Activated CD8-positive, alpha-beta T cell treated with anti-CD3 and anti-CD28 coated beads, Interleukin-2, amount 10 ng/mL, durations not matched to agents 7 days and 5 days (primary cell): ENCODE measurements at regions not wholly inside any gene's neighbourhood (a gene's known extent, or its start where the extent isn't known, plus 50 kb on each side); places are given as distances from the start of the nearest gene placed in this dataset.

ENCODE experiments used
- ATAC-seq: fragments of 150-1000 bp; cut with Tn5 transposase; one replicate; pipeline ENCODE4 v1.10.0; 2021; ENCODE audit warnings: moderate library complexity
- CTCF ChIA-PET: fragments of 350-600 bp; sonication (Branson Sonifier 250); formaldehyde crosslinking; loops from one replicate; lab custom pipeline; 2021; ENCODE audit warnings: antibody characterized with exemption; lab: Charles Lee
- POLR2A ChIA-PET: fragments of 350-600 bp; sonication (Branson Sonifier 250); formaldehyde crosslinking; loops from one replicate; lab custom pipeline; 2021; ENCODE audit warnings: antibody characterized with exemption; lab: Charles Lee
- DNase-seq: peaks from one replicate; pipeline ENCODE4 v3.0.0-alpha.2; 2020
- H3K27ac Mint-ChIP-seq: one replicate; pipeline ENCODE4 v1.8.0; 2021; ENCODE audit warnings: mild to moderate bottlenecking, mixed read lengths
- H3K27me3 Mint-ChIP-seq: one replicate; pipeline ENCODE4 v1.8.0; 2021; ENCODE audit warnings: low read depth, mixed read lengths
- H3K36me3 Mint-ChIP-seq: one replicate; pipeline ENCODE4 v1.8.0; 2021; ENCODE audit warnings: low read depth, mixed read lengths
- H3K4me1 Mint-ChIP-seq: one replicate; pipeline ENCODE4 v1.8.0; 2021; ENCODE audit warnings: low read depth, mixed read lengths
- H3K4me3 Mint-ChIP-seq: one replicate; pipeline ENCODE4 v1.8.0; 2021; ENCODE audit warnings: mild to moderate bottlenecking, mixed read lengths
- H3K9me3 Mint-ChIP-seq: one replicate; pipeline ENCODE4 v1.8.0; 2022; ENCODE audit warnings: mixed read lengths; ENCODE audit not compliant: insufficient read depth

GRCh38 chr4:125714049-125714448, 399.3 kb downstream of the FAT4 start:
- Mint-ChIP-seq H3K27me3 (no peaks in the 10 kb centered on the region), H3K9me3 (no peaks in the 10 kb centered on the region), H3K4me1 (no peaks in the 10 kb centered on the region), H3K4me3 (no peak overlapping the region), H3K36me3 (no peaks in the 10 kb centered on the region), H3K27ac (no peak overlapping the region)
- DNase-seq (no peak), ATAC-seq (no peak)
- CTCF ChIA-PET = no interaction called here
- POLR2A ChIA-PET = no interaction called here

- Mint-ChIP-seq H3K27ac (no peak overlapping the region), H3K27me3 (no peaks in the 10 kb centered on the region), H3K4me3 (no peak overlapping the region), H3K36me3 (no peaks in the 10 kb centered on the region), H3K9me3 (no peaks in the 10 kb centered on the region), H3K4me1 (no peaks in the 10 kb centered on the region)
- CTCF ChIA-PET = no interaction called here
- DNase-seq (no peak), ATAC-seq (no peak)
- POLR2A ChIA-PET = interaction anchor here (0.7 kb wide), 1 partner anchor 76 kb away, joined by 3 read pairs; no protein-coding TSS in a partner anchor
Measured at GRCh38 chr4:125714845-125715244, 400.1 kb downstream of the FAT4 start.

DNA sequence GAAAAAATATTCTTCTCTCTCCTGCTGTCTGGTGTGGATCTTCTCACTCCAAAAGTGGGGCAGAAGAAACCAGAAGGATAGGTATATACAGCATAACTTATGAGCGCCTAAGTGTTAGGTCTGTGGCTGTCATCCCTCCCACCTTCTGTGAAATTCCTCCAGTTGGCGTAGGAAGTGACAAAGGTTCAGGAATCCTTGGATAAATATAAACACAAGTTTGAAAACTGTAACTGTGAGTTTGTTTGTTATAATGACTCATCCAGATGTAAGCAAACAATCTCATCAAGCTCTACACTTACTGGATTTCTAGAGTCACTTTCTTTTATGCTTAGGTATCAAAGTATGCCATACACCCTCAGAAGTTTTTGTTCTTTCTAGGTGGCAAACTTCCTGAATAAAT, 405.2 kb downstream of the FAT4 start:
- ATAC-seq (no peak), DNase-seq (no peak)
- no peaks in the 10 kb centered on the region for H3K9me3 Mint-ChIP-seq
- POLR2A ChIA-PET = no interaction called here
- CTCF ChIA-PET = no interaction called here
- H3K4me1 Mint-ChIP-seq = no peaks in the 10 kb centered on the region
- no peak overlapping the region for H3K4me3 Mint-ChIP-seq
- no peak overlapping the region for H3K27ac Mint-ChIP-seq
- H3K36me3 Mint-ChIP-seq = no peaks in the 10 kb centered on the region
- H3K27me3 Mint-ChIP-seq = no peaks in the 10 kb centered on the region

DNA sequence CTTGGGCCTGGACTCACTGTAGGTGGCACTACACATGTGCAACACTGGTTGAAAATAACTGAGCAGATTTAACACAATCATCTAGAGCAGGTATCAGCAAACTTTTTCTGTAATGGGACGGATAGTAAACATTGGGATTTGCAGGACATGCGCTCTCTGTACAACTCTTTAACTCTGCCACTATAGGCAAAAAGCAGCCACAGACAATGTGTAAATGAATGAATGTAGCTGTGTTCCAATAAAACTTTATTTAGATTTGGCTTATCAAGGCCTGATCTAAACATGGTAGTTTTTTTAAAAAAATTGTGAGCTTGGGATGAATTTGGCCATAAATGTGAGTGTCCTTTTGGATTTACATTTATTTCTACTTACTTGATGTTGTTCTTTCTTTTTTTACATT, 407.3 kb downstream of the FAT4 start:
- Mint-ChIP-seq H3K27me3 (no peaks in the 10 kb centered on the region), H3K9me3 (no peaks in the 10 kb centered on the region), H3K4me1 (no peaks in the 10 kb centered on the region), H3K4me3 (no peak overlapping the region), H3K27ac (no peak overlapping the region), H3K36me3 (no peaks in the 10 kb centered on the region)
- DNase-seq = no peak
- ATAC-seq = no peak
- CTCF ChIA-PET = no interaction called here
- POLR2A ChIA-PET = no interaction called here

- no peak for ATAC-seq
- Mint-ChIP-seq H3K4me1 (no peaks in the 10 kb centered on the region), H3K4me3 (no peak overlapping the region), H3K27me3 (no peaks in the 10 kb centered on the region), H3K9me3 (no peaks in the 10 kb centered on the region), H3K36me3 (no peaks in the 10 kb centered on the region), H3K27ac (no peak overlapping the region)
- CTCF ChIA-PET = no interaction called here
- POLR2A ChIA-PET = no interaction called here
- no peak for DNase-seq
Measured at GRCh38 chr4:125725957-125726525, 411.3 kb downstream of the FAT4 start.

DNA sequence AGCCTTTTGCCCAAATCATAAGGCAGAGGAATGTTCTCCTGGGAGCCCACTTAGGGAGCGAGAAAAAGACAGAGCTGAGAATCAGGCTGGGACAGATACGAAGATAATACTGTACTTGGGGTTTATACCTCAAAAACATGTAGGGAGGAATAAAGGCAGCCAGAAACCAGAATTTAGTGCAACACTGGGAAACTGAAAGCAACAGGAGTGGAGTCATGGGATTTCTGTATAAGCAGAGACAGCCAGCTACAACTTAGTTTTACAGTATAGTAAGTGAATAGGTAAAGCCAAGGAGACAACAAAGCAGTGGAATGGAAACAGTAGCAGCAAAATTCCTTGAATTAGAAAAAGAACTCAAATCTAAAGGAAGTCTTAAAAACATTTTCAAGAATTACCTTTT, 413.2 kb downstream of the FAT4 start:
- H3K36me3 Mint-ChIP-seq = no peaks in the 10 kb centered on the region

GRCh38 chr4:125728568-125728967, 413.8 kb downstream of the FAT4 start:
- Mint-ChIP-seq H3K27me3 (no peaks in the 10 kb centered on the region), H3K4me1 (no peaks in the 10 kb centered on the region), H3K36me3 (no peaks in the 10 kb centered on the region), H3K27ac (no peak overlapping the region), H3K4me3 (no peak overlapping the region), H3K9me3 (no peaks in the 10 kb centered on the region)
- ATAC-seq = no peak
- CTCF ChIA-PET = no interaction called here
- no peak for DNase-seq
- POLR2A ChIA-PET = no interaction called here

More for the DNA sequence above, 413.2 kb downstream of the FAT4 start:
- DNase-seq (no peak), ATAC-seq (no peak)
- Mint-ChIP-seq H3K27me3 (no peaks in the 10 kb centered on the region), H3K4me3 (no peak overlapping the region), H3K4me1 (no peaks in the 10 kb centered on the region), H3K27ac (no peak overlapping the region), H3K9me3 (no peaks in the 10 kb centered on the region)
- ChIA-PET CTCF (no interaction called here), POLR2A (no interaction called here)

- DNase-seq (no peak), ATAC-seq (no peak)
- Mint-ChIP-seq H3K4me1 (no peaks in the 10 kb centered on the region), H3K27ac (no peak overlapping the region), H3K36me3 (no peaks in the 10 kb centered on the region), H3K9me3 (no peaks in the 10 kb centered on the region), H3K27me3 (no peaks in the 10 kb centered on the region), H3K4me3 (no peak overlapping the region)
- CTCF ChIA-PET = no interaction called here
- POLR2A ChIA-PET = no interaction called here
Measured at GRCh38 chr4:125729171-125729570, 414.4 kb downstream of the FAT4 start.

DNA sequence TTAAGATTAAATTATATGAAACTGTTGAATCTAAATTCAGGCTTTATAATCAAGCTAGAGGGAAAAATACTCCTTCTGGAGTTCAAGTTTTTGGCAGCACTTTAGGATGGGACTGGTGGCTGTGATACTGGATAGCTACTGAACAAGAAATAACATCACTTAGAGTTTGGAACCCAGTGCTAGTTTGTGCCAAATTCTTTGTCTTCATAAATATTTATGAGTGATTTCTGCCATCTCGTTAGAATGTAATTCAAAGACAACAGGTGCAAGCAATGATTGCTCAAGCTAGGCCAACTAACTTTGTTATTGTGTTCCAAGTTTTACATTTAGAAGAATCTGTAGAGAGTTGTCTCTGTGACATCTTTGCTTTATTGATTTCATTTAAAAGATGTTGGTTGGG, 417.9 kb downstream of the FAT4 start:
- ATAC-seq (no peak), DNase-seq (no peak)
- Mint-ChIP-seq H3K4me3 (no peak overlapping the region), H3K27me3 (no peaks in the 10 kb centered on the region), H3K9me3 (no peaks in the 10 kb centered on the region), H3K36me3 (no peaks in the 10 kb centered on the region), H3K4me1 (no peaks in the 10 kb centered on the region), H3K27ac (no peak overlapping the region)
- CTCF ChIA-PET = no interaction called here
- POLR2A ChIA-PET = no interaction called here

GRCh38 chr4:125734504-125734903, 419.7 kb downstream of the FAT4 start:
- DNase-seq (no peak), ATAC-seq (no peak)
- Mint-ChIP-seq H3K27ac (no peak overlapping the region), H3K4me1 (no peaks in the 10 kb centered on the region), H3K4me3 (no peak overlapping the region), H3K36me3 (no peaks in the 10 kb centered on the region), H3K9me3 (no peaks in the 10 kb centered on the region), H3K27me3 (no peaks in the 10 kb centered on the region)
- POLR2A ChIA-PET = no interaction called here
- CTCF ChIA-PET = no interaction called here

- no peak overlapping the region for H3K27ac Mint-ChIP-seq
- ChIA-PET POLR2A (no interaction called here), CTCF (no interaction called here)
- H3K9me3 Mint-ChIP-seq = no peaks in the 10 kb centered on the region
- no peak overlapping the region for H3K4me3 Mint-ChIP-seq
- no peaks in the 10 kb centered on the region for H3K4me1 Mint-ChIP-seq
- H3K36me3 Mint-ChIP-seq = no peaks in the 10 kb centered on the region
- no peak for DNase-seq
- H3K27me3 Mint-ChIP-seq = no peaks in the 10 kb centered on the region
- ATAC-seq = no peak
Measured at GRCh38 chr4:125735102-125735501, 420.3 kb downstream of the FAT4 start.

DNA sequence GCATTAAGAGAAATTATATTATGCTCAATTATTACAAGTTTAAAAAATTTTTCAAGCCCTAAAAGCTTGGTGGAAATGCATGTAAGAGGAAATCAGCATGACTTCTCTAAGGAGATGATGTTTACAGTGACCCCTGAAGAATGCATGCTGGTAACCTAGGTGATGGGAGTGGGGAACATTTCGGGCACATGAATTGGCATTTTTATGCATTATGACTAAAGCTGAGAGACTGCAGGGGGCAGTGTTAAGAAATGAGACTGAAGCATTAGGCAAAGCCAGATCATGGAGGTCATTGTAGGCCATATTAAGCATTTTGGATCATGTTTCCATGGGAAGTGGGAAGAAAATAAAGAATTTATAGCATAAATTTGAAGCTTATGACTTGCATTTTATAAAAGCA, 421.3 kb downstream of the FAT4 start:
- ATAC-seq (no peak), DNase-seq (no peak)
- CTCF ChIA-PET = no interaction called here
- no peaks in the 10 kb centered on the region for H3K9me3 Mint-ChIP-seq
- no peak overlapping the region for H3K4me3 Mint-ChIP-seq
- POLR2A ChIA-PET = no interaction called here
- H3K4me1 Mint-ChIP-seq = no peaks in the 10 kb centered on the region
- H3K27ac Mint-ChIP-seq = no peak overlapping the region
- no peaks in the 10 kb centered on the region for H3K27me3 Mint-ChIP-seq
- H3K36me3 Mint-ChIP-seq = no peaks in the 10 kb centered on the region

- no peaks in the 10 kb centered on the region for H3K27me3 Mint-ChIP-seq
- CTCF ChIA-PET = no interaction called here
- H3K4me3 Mint-ChIP-seq = no peak overlapping the region
Measured at GRCh38 chr4:125739760-125740159, 425.0 kb downstream of the FAT4 start.

More at GRCh38 chr4:125739760-125740159, 425.0 kb downstream of the FAT4 start:
- H3K27ac Mint-ChIP-seq = no peak overlapping the region
- no peak for DNase-seq
- H3K36me3 Mint-ChIP-seq = no peaks in the 10 kb centered on the region
- H3K4me1 Mint-ChIP-seq = no peaks in the 10 kb centered on the region
- no peak for ATAC-seq
- POLR2A ChIA-PET = no interaction called here
- no peaks in the 10 kb centered on the region for H3K9me3 Mint-ChIP-seq
